ENCODE measurements at regions not wholly inside any gene's neighbourhood (a gene's known extent, or its start where the extent isn't known, plus 50 kb on each side); places are given as distances from the start of the nearest gene placed in this dataset.
"Not testable (repeated sequence)": the region's sequence is repeated elsewhere in the genome, so short reads cannot be mapped to it uniquely, and the experiment has no call there.

GRCh38 chr3:17872457-17872856, 130.0 kb upstream of the TBC1D5 start:
- no peak for DNase-seq

GRCh38 chr3:17865631-17866030, 123.2 kb upstream of the TBC1D5 start:
- DNase-seq, result no peak

- no peak for DNase-seq
Measured at GRCh38 chr3:17861476-17861875, 119.0 kb upstream of the TBC1D5 start.

- DNase-seq, result not testable (repeated sequence)
Measured at GRCh38 chr3:17860840-17861471, 118.5 kb upstream of the TBC1D5 start.

GRCh38 chr3:17852217-17852616, 109.8 kb upstream of the TBC1D5 start:
- DNase-seq, result no peak

- DNase-seq, result no peak
Measured at GRCh38 chr3:17850448-17850847, 108.0 kb upstream of the TBC1D5 start.

- DNase-seq, result no peak
Measured at GRCh38 chr3:17848102-17848501, 105.7 kb upstream of the TBC1D5 start.

DNA sequence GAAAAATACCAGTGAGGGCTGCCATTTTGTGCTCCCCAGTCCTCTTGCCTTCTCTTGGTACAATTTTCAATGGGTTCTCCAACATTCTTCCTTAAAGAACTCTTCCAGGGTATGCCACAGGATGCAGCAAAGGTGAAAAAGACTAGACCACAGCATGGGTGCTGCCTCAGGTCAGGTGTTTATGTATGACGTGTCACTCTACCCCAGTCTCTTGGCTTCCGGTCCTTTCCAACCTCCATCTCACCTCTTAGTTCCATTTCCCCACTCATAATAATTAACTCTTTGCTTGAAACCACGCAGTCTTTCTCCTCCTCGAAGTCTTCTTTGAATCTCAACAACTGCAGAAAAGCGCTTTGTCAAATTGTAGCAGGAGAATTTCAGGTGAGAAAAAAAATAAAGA, 104.7 kb upstream of the TBC1D5 start:
- DNase-seq, result no peak

DNA sequence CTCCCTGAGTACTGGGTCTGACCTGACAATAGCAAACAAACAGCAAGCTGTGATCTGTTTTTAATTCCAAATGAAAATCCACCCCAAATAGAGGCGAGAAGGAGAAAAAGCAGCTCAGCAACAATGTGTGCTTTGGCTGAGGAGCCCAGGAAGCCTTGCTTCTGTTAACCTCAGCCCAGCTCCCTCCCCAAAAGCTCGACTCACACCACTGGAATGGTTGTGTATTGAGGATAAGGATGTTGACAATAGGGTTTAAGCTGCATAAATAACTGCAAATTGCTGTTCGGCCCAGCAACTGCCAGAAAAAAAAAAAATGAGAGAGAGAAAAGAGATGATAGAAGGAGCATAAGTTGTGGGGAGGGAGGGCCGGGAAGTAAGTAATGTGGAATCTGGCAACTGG, 104.0 kb upstream of the TBC1D5 start:
- DNase-seq, result no peak

GRCh38 chr3:17845026-17845812, 102.8 kb upstream of the TBC1D5 start:
- DNase-seq, result no peak

DNA sequence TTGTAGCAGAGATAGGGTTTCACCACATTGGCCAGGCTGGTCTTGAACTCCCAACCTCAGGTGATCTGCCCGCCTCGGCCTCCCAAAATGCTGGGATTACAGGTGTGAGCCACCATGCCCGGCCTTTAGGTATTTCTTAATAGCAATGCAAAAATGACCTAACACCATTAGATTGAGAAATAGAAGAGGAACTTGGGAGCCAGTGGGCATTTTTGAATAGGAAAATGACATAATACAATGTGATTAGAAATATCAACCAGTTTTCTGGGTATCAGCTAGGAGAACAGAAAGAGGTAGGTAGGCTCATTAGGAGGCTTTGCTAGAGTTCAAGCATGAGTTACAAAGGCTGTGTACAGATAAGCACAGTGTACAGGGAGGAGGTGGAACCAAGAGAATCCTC, 101.8 kb upstream of the TBC1D5 start:
- DNase-seq, result no peak

- peak; percentile 1 to 6 for DNase-seq
Measured at GRCh38 chr3:17841190-17841828, 98.9 kb upstream of the TBC1D5 start.

DNA sequence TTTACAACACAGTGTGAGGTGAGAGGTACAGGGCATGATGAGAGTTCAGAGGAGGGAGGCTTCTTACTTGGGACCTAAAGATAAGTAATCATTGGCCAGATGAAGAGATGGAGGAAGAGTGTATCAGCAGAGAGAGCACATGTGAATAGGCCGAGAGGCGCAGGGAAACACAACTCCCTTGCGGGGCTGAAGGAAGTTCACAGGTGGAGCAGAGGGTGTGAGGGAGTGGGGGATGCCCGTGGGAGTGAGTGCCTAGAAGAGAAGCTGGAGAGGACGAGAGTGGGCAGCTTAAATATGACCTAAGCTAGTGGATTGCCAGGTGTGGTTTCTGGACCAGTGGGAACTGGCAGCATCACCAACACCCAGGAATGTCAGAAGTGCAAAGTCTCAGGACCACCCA, 98.2 kb upstream of the TBC1D5 start:
- no peak for DNase-seq

DNA sequence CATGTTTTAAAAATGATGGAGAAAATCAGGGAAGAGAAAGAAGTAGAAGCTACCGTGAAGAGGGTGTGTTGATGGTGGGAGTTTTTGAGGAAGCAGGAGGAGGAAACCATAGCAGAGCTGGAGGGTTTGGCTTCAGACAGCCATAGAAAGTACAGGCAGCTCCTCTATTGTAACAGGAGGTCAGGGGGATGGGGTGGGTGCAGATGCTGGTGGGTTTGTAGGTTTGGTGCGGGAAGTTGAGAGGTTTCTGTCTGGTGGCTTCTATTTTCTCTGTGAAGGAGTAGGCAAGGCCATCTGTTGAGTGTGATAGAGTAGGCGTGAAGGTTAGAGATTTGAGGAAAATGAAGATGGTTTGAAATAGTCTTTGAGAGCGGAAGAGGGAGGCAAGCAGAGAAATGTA, 97.7 kb upstream of the TBC1D5 start:
- DNase-seq, result no peak

DNA sequence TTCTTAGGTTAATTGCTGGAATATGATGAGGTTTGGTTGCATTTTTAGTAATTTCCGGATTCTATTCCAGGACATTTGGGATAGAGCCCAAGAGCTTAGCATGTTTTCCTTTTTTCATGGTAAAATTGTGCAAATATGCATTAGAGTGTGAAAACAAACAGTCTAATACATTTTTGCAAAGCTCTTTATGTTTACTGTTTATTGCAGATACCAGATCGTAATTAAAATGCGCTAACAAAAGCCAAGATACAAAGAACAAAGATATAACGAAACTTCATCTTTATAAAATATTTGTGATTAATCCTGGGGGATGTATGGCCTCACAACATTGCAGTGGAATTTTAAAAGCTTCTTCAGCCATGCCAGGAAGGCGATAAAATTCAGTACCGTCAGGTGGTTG, 94.5 kb upstream of the TBC1D5 start:
- no peak for DNase-seq

GRCh38 chr3:17836092-17836491, 93.7 kb upstream of the TBC1D5 start:
- no peak for DNase-seq

- DNase-seq, result no peak
Measured at GRCh38 chr3:17833786-17834559, 91.5 kb upstream of the TBC1D5 start.

- DNase-seq, result no peak
Measured at GRCh38 chr3:17832016-17832415, 89.6 kb upstream of the TBC1D5 start.

DNA sequence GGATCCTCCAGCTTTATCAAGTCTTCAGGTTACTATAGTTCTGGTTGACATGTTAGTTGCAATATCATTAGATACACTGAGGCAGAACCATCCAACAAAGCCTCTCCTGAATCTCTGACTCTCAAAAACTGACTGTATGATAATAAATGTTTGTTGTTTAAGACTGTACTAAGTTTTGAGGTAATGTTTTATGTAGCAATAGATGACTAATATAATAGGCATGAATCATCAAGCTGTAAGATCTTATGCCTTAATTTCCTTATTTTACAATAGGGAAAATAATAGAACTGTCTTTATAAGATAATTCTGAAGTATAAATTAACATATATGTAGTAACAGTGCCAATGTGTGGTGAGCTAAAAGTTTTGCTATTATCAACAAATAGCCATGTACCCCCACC, 88.9 kb upstream of the TBC1D5 start:
- no peak for DNase-seq

DNA sequence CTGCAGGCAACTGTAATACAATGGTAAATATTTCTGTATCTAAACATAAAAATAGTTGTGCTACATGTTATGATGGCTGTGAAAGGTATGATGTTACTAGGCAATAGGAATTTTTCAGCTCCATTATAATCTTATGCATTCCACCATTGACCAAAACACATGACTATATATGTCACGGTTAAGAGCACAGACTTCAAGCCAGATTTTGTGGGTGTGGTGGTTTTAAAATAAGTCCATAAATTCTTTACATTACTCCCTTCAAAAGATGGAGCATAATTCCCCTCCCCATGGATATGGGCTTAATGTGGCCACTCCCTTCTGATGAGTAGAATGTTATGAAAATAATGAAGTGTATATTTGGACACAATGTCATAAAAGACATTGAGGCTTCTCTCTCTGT, 88.4 kb upstream of the TBC1D5 start:
- no peak for DNase-seq

- DNase-seq, result no peak
Measured at GRCh38 chr3:17828388-17828787, 86.0 kb upstream of the TBC1D5 start.

DNA sequence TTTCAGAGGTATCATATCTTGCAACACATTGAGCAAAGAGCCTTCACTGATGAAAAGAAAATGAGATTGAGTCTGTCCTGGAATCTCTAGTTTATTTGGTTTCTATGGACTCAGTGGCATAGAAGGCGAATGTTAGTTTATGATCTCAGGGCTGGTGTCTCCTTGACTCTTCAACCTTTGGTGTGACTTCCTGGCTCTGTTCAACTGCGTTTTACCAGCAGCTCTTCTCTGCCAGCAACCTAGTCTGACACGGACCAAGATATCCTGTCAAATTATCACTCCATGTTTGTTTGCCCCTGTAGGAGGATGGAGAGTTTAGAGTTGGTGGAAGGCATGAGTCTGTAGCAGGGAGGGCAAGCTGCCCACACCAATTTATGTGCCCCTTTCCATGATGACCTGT, 82.9 kb upstream of the TBC1D5 start:
- no peak for DNase-seq

- DNase-seq, result no peak
Measured at GRCh38 chr3:17823816-17824215, 81.4 kb upstream of the TBC1D5 start.

- no peak for DNase-seq
Measured at GRCh38 chr3:17823036-17823435, 80.6 kb upstream of the TBC1D5 start.

Measured in NCI-H1930 (cell line).